NCI-H446 treated with DMSO at 0.1 percent for 48 hours (cell line): ENCODE measurements at regions not wholly inside any gene's neighbourhood (a gene's known extent, or its start where the extent isn't known, plus 50 kb on each side); places are given as distances from the start of the nearest gene placed in this dataset.
"Not testable (repeated sequence)": the region's sequence is repeated elsewhere in the genome, so short reads cannot be mapped to it uniquely, and the experiment has no call there.

ENCODE experiments used
- DNase-seq: peaks from one replicate; lab custom pipeline; 2025; lab: John Stamatoyannopoulos, UW

GRCh38 chrY:7588176-7588575 lies 676.6 kb upstream of the AMELY start:
- not testable (repeated sequence) for DNase-seq

- DNase-seq = no peak
Measured at GRCh38 chrY:7562541-7562940, 651.0 kb upstream of the AMELY start.

- no peak for DNase-seq
Measured at GRCh38 chrY:7557675-7558074, 646.1 kb upstream of the AMELY start.

- peak; percentile 3 for DNase-seq
Measured at GRCh38 chrY:7555006-7555405, 643.5 kb upstream of the AMELY start.

GRCh38 chrY:7545060-7545459 lies 633.5 kb upstream of the AMELY start:
- no peak for DNase-seq

- DNase-seq = peak; percentile 4
Measured at GRCh38 chrY:7544172-7544770, 632.7 kb upstream of the AMELY start.

- no peak for DNase-seq
Measured at GRCh38 chrY:7543506-7543905, 632.0 kb upstream of the AMELY start.

GRCh38 chrY:7542256-7542858 lies 630.8 kb upstream of the AMELY start:
- no peak for DNase-seq

- no peak for DNase-seq
Measured at GRCh38 chrY:7529396-7529795, 617.8 kb upstream of the AMELY start.

GRCh38 chrY:7527568-7527967 lies 616.0 kb upstream of the AMELY start:
- DNase-seq = not testable (repeated sequence)

- DNase-seq = no peak
Measured at GRCh38 chrY:7518387-7518786, 606.8 kb upstream of the AMELY start.

GRCh38 chrY:7516268-7516667 lies 604.7 kb upstream of the AMELY start:
- no peak for DNase-seq

- DNase-seq = no peak
Measured at GRCh38 chrY:7515812-7516211, 604.3 kb upstream of the AMELY start.

GRCh38 chrY:7502896-7503295 lies 591.3 kb upstream of the AMELY start:
- no peak for DNase-seq

- DNase-seq = no peak
Measured at GRCh38 chrY:7501236-7501635, 589.7 kb upstream of the AMELY start.

- no peak for DNase-seq
Measured at GRCh38 chrY:7496001-7496400, 584.4 kb upstream of the AMELY start.

GRCh38 chrY:7484455-7485285 lies 573.1 kb upstream of the AMELY start:
- not testable (repeated sequence) for DNase-seq

GRCh38 chrY:7471976-7472375 lies 560.4 kb upstream of the AMELY start:
- no peak for DNase-seq

- no peak for DNase-seq
Measured at GRCh38 chrY:7470037-7470436, 558.5 kb upstream of the AMELY start.

GRCh38 chrY:7468951-7469745 lies 557.6 kb upstream of the AMELY start:
- no peak for DNase-seq

GRCh38 chrY:7467796-7468520 lies 556.4 kb upstream of the AMELY start:
- no peak for DNase-seq

- no peak for DNase-seq
Measured at GRCh38 chrY:7465185-7465621, 553.7 kb upstream of the AMELY start.
